Fibroblast of peridontal ligament (primary cell): ENCODE measurements at regions not wholly inside any gene's neighbourhood (a gene's known extent, or its start where the extent isn't known, plus 50 kb on each side); places are given as distances from the start of the nearest gene placed in this dataset.
"Not testable (repeated sequence)": the region's sequence is repeated elsewhere in the genome, so short reads cannot be mapped to it uniquely, and the experiment has no call there.

Experiments
- DNase-seq: peaks from one replicate; pipeline ENCODE4 v3.0.0-alpha.2; 2010; ENCODE audit errors: extremely low read depth

DNA sequence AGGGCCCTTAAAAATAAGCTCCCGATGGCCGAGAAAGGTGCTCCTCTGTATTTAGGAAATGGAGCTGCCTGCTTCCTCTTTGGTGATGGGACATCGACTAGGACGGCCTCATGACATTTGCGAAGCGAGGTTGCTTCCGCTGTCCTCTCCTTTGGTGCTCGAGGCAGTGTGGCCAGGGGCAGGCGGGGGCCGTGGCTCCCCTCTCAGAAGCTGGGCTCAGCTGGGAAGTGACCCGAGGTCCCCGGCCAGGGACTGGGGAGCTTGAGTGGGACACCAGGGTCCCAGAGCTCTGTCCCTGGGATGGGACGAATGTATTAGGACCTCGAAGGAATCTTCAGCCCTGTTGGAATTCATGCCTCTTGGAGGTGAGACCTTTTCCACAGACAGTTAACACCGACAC is 151.1 kb downstream of the CTTN start:
- DNase-seq: no peak

DNA sequence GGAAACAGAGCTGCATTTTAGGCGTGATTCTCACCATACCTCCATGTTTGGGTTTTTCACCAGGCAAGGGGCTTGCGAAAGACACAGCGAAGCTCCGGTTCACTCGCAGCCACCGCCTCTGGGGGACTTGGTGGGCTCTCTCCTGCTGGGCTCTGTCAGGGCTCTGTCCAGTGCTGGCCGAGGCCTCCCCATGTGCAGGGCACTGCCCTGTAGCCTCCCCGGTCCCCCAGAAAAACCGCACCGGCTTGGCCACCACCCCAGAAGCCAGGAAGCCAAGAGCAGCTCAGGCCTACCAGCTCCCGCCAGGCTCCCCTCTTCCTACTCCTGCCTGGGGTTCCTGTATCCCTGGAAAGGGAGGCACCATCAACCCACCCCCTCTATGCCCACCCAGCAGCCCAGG is 151.5 kb downstream of the CTTN start:
- DNase-seq: no peak

DNA sequence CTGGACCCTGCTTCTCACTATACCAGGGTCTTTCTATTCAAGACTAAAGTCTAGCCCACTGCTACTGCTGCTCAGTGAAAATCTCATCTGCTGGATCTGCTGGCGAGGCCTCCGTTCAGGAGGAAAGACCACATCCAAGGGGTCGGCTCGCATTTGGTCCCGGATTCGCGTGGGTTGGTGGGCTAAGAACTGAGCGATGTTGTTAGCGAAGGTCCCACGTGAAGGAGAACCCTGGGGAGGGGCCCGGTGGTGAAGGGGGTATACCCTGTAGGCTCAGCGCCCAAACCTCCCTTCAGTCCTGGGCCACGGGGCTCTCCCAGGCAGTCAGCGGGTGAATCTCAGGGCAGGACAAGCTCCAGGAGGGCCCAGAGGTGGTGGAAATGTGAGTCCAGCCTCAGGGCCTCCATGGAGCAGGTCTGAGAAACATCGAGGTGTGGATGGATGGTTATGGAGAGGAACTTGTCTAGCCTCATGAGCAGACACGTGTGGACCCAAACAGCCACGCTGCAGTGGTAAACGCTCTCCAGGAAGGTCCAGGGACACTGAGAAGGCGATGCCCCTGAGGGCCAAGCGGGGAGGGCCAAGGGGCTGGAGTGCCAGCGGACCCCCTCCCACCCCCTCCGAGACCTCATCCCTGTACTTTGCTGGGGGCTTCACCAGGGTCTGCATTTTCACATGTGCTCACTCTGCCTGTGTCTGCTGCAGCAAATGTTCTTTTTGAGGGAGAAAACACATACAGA is 152.3 kb downstream of the CTTN start:
- no peak for DNase-seq

DNA sequence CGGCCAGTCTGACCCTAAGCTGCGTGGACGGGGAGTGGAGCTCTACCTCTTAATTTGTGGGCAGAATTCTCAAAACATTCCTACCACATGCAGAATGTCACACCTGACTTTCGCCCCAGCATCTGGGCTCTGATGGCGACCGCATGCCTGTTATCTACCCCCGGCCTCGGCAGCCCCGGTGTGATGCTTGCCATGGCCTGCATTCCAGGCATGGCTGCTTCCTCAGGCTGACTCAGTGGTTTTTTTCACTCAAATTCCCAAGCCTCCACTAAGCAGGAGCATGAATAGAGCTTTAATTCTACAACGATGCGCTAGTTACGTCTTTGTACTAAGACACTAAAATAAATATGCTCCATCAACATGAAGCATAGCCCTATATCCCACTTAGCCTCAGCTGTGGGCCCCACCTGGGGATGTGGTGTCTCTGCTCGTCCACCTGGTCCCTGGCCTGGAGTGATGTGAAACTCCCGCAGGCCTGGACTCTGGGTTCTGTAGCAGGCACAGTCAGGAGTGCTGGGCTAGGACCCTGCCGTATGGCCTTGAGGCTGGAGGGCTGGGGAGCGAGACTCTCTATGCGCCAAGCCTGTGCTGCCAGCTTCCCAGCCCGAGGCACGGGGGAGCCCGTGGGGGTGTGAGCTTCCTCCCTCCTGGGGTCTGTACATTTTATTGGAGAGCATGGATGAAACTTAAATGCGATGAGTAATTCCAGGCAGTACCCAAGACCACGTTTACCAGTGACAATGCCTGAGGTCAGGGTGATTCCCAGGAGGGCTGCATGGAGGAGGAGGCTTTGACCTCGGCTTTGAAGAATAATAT is 153.2 kb downstream of the CTTN start:
- peak; percentile 7 for DNase-seq

DNA sequence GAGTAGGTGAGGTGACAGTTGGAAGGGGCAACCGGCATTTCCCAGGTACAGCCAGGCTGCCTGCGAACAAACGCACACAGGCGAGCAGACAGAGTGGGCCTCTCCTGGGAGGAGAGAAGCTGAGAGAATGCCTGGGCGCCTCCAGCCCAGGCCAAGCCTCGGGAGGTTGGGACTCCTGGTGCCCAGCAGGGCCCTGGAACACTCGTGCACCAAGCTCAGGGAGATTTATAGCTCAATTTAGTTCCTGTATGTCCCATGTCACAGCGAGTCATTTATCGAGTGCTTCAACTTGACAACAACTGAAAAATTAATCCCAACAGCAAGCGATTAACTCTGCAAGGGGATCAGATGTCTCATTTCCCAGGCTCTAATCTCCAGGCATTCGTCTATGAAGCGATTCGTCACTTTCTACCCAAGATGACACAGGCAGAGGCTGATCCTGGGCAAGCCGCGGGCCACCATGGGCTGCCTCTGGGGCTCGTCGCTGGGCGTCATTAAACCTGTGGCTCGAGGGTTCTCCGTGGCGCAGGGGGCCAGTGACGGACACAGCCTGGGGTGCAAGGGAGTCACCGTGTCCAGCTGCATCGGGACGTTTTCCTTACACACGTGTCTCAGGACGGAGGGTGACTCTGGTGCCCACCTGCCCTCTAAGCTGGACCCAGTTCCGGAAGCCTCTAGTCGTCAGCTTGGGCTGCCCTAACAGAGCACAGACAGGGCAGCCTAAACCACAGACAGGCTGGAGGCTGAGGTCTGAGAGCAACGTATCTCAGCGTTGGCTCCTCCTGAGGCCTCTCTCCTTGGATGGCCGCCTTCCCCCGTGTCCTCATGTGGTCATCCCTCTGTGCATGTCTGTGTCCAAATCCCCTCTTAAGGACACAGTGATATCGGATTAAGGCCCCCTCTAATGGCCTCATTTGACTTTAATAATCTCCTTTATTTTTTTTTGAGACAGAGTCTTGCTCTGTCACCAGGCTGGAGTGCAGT is 154.1 kb downstream of the CTTN start:
- no peak for DNase-seq

DNA sequence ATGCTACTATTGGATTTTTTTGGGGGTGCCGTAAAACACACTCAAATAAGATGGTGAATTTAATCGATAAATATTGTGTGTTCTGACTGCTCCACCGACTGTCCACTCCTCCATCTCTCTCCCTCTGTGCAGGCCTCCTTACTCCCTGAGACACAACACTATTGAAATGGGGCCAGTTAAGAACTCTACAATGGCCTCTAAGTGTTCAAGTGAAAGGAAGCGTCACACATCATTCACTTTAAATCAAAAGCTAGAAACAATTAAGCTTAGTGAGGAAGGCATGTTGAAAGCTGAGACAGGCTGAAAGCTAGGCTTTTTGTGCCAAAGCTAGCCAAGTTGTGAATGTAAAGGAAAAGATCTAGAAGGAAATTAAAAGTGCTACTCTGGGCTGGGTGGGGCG is 156.7 kb downstream of the CTTN start:
- DNase-seq: no peak

DNA sequence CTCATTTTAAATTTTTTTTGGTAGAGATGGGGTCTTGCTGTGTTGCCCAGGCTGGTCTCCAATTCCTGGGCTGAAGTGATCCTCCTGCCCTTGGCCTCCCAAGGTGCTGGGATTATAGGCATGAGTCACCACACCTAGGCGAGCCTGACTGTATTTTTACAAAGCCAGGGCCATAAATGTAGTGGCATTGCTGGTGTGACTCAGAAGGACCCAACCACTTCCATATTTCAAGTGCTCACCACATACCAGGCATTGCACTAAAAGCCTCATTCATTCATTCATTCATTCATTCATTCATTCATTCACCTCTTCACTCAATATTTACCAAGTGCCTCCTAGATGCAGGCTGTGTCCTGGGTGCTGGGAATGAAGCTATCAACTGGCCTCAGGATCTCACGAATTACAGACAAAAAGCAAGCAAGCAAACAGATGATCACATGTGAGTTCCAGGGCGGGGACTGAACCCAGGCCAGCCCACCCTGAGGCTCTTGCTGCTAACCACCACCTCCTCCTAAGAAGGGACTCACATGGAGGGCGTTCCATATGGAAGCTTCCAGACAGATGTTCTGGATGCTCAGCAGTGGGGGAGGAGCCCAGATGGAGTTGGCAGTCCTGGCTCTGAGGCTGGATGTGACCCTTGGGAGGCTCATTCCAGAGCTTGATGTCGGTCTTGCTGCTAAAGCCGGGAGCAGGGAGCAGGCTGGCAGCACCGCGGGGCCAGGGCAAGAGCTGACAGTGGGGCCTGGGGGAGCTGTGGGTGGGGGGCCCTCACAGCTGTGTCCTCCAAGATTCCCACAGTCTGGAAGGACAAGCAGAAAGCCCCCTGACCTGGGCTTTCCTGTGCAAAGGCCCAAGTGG is 158.8 kb downstream of the CTTN start:
- DNase-seq: peak; percentile 19

DNA sequence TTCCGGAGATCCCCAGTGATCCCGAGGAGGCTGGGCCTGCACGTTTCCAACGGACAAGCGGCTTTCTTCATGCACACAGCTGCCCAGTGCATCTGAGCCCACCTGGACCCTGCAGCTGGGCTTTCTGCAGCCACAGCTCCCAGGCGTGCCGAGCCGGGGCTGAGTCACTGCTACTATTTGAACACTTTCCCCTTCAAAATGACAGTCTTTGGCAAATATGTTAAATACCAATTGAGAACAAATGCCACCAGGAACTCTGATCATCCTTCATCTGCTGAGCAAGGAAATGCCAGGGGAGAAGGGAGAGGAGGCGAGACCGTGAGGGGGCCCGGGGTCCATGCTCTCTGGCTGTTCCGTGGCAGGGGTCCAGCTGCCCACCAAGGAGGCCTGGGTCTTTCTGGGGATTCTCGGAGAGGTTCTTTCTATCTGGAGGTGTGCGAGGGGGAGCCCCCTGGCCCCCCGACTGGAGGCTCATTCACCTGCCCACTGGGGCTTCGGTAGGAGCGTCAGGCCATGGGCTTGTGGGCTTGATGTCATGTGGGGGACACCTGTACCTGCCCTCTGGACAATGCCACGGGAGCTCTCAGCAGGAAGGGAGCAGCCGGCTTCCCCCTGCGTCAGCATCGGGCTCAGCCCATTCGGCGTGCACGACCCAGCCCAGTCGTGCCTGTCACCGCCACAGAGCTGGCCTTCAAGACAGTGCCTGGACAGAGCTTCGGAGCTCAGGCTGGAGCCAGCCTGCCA is 159.6 kb downstream of the CTTN start:
- no peak for DNase-seq

DNA sequence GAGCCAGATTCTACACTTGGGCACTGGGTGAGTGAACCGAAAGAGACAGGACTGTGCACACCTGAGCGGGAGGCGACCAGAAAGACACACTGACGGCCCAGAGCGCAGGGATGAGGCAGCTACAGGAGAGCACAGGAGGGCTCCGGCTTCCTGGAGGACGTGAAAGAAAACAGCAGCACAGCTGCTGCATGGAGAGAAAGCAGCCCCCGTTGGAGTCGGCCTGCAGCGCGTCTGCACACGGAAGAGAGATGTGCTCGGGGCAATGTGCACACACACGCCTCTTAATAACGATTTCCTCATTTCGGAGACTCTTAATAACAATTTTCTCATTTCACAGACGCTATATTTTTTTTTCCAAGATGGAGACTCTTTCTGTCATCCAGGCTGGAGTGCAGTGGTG is 160.4 kb downstream of the CTTN start:
- DNase-seq: no peak

DNA sequence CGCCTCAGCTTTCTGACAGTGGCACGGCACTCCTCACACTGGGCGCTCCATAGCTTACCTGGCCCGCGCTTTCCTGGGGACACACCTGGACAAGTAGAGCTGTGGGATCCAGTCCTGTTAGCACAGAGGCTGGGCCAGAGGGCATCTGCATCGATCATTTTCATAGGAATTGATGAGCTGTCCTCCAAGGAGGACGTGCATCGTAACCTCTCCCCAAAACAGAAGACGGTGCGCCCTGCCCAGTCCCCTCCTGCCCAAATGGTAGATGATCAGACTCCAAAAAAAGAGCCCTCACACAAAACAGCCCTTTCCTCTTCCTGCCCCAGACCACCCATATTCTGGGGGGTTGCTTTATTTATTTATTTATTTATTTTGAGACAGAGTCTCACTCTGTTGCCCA is 161.2 kb downstream of the CTTN start:
- DNase-seq: no peak

DNA sequence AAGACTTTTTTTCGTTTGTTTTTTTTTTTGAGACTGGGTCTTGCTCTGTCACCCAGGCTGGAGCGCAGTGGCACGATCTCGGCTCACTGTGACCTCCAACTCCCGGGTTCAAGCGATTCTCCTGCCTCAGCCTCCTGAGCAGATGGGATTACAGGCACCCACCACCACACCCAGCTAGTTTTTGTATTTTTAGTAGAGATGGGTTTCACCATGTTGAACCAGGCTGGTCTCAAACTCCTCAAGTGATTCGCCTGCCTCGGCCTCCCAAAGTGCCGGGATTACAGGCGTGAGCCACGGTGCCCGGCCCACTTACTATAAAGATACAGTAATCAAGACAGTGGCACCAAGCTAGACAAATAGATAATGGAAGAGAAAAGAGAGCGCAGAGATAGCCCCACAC is 162.3 kb downstream of the CTTN start:
- DNase-seq: not testable (repeated sequence)

DNA sequence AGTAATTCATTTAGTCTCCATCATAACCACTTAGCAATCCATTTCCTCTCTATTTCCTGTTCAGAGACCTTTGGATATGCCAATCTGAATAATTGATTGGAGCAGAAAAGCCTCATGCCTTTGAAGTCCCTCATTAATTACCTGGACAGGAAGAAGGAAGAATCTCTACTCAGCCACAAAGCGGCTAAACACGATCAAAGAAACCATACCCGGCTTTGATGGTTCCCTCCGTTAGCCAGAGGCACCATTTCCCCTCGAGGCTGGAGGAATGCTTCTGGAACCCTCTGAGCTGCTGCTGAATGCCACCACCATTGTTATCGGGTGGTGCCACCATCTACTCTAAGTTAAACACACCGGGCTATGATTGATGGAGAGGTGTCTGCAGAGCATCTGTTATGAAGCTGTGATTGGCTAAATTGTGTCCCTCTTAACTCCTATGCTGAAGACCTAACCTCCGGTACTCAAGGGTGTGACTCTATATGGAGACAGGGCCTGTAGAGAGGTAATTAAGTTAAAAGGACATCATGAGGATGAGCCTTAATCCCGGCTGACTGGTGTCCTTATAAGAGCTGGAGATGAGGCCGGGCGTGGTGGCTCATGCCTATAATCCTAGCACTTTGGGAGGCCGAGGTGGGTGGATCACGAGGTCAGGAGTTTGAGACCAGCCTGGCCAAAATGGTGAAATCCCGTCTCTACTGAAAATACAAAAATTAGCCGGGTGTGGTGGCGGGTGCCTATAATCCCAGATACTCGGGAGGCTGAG is 168.6 kb downstream of the CTTN start:
- no peak for DNase-seq

DNA sequence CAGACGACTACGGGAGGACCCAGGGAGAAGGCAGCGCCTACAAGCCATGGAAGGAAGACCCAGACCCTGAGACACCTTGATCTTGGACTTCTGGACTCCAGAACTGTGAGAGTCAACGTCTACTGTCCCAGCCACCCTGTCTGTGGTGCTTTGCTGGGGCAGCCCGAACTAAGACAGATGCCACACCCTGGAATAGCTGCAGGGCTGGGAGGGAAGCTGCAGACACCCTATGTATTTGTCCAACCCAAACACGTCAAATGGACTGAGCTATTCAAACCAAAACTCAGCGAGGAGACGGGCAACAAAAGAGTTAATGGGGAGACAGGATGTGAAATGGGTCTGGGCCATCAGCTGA is 169.3 kb downstream of the CTTN start:
- no peak for DNase-seq

DNA sequence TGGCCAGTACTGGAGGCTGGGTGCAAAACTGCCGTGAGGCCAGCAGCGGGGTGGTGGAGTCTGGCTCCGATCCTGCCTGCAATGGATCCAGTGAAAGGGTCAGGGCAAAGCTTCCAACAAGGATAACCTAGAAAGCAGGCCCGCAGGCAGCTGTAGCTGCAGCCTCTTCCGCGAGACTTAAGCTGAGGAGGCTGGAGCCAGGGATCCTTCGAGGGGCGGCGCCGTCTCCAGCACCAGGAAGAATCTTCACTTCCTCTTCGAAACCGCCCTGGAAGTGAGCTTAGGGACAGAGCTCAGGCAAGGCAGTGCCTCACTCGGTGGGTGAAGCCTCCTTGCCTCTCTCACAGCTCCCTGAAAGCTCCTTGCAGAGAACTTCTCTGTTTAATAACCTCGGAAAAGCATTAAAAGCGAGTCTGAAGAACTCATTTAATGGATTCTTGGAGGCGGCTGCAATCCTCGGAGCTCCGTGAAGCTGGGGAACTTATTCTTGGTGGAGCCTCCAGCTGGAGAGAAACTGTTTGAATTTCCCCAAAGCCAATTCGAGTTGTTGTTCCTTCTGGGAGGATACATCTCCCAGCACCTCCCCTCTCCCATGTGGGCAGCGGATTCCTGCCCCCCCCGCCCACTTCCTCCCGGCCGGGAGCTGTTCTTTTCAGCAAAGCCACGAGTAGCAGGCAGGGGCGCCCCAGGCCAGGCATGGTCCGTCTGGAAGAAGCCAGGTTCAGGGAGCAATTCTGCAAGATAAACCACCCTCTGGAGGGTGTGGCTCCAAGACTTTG is 169.9 kb downstream of the CTTN start:
- DNase-seq: peak; percentile 64

DNA sequence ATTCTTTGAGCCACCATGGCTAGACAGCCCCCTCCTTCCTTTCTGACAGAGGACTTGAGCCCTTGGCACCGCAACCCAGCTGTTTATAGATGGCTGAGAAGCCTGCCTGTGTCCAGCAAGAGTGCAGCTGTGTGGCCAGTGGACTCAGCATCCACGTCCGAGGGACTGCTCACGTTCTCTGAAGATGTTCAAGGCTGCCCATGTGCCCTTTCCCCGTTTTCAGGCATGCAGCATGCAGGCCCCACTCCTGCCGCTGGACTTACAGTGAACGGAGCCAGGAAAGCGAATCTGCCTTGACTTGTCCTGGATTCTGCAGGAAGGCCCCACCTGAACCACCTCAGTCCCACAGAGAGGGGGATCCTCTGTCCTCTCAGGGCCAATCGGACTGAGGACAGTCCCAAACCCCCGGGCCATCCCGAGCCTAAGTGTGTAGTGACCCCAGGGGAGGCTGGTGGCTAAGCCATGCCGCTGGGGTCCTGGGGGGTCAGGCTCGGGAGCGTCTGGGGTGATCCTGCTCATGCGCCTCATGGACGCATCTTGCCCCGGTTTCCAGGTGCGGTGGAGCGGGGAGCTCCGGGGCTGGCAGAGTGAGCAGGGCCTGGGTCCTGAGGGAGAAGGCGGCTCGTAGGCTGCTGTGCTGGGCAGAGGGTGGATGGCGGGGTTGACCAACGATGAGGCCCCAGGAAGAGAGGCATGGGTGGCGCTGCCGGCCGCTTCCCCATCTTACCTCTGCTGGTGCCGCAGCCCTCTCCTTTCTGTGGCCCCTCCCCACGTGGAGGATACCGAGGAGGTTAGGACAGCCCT is 170.7 kb downstream of the CTTN start:
- no peak for DNase-seq

DNA sequence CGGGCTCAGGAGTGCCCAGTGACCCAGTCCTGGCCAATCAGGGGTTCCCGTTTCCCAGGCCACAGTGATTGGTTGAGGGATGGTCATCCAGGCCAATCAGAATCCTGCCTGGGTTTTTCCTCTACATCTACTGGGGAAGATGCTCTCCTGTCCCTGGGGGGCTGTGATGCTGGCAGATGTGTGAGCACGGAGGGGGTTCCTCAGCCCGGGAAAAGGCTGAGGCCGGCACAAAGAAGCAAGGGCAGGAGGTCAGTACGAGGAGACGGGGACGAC is 171.2 kb downstream of the CTTN start:
- no peak for DNase-seq

DNA sequence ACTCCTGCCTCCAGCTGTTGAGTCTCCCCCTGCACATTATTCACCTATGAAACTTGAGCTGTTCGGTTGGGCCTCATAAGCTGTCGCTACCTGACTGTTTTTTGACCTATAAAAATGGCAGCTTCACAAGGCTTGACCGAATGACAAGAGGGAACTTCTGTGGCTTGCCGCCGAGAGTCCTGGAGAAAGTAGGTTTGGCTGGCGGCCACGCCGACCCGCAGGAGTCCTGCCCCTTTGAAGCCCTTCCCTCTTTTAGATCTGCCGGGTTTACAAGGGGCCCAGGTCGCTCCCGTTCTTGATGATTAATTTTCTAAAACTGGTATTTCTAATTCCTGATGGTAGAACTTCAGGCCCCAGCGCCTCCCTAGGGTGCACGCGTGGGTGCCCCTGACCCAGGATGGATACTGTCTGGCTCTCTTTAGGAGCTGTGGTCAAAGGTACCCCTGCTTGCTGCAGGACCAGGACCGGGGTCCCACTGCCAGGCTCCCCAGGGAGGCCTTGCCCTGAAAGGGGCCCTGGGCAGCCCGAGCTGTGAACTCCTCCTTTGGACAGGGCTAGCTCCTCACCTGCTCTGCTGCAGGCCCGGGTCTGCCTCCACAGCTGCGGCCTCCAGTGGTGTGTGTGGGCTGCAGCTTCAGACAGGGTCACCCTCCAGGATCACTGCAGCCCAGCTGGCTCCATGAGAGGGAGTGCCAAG is 171.8 kb downstream of the CTTN start:
- no peak for DNase-seq
